ENCODE measurements at regions not wholly inside any gene's neighbourhood (a gene's known extent, or its start where the extent isn't known, plus 50 kb on each side); places are given as distances from the start of the nearest gene placed in this dataset.

GRCh38 chr3:157650699-157651098 lies 147.5 kb upstream of the VEPH1 start:
- H4K20me1 ChIP-seq (ENCODE audit: control insufficient read depth, insufficient read depth, insufficient read length), result no peaks in the 10 kb centered on the region
- H3K4ac ChIP-seq (ENCODE audit: low read depth, low read length), result no peak overlapping the region
- no peak for DNase-seq
- Mint-ChIP-seq H3K27me3 (ENCODE audit: low read depth) (no peaks in the 10 kb centered on the region; the same call in 1 of the 2 replicates), H3K9me3 (no peaks in the 10 kb centered on the region), H3K4me3 (no peak overlapping the region), H3K4me1 (no peaks in the 10 kb centered on the region), H3K36me3 (ENCODE audit: insufficient read depth in 1 of 3, low read depth in 3 of 3) (no peaks in the 10 kb centered on the region), H3K27ac (no peak overlapping the region)
- no CpG with 5 or more reads among the region's 1 CpG for WGBS (ENCODE audit: extremely low coverage, insufficient read length, low lambda C conversion rate)
- no peak overlapping the region for H2AFZ ChIP-seq (ENCODE audit: low read length)
- H3T11ph ChIP-seq (ENCODE audit: low read length), result no peak overlapping the region
- no peak overlapping the region for H3K18ac ChIP-seq (ENCODE audit: insufficient read length, low read depth, low read length)
- H3K4me1 ChIP-seq (ENCODE audit: insufficient read depth, low read length), result no peaks in the 10 kb centered on the region
- no peaks in the 10 kb centered on the region for H3K23me2 ChIP-seq (ENCODE audit: insufficient read length, low read depth, low read length, poor library complexity, severe bottlenecking)
- no peak overlapping the region for H4K91ac ChIP-seq (ENCODE audit: insufficient read length, low read depth, low read length)
- no peak overlapping the region for H3K14ac ChIP-seq (ENCODE audit: insufficient read depth, low read length)
- H3K9ac ChIP-seq (ENCODE audit: extremely low read depth, insufficient read length, low read length), result no peak overlapping the region
- no peak overlapping the region for H2BK120ac ChIP-seq (ENCODE audit: low read depth, low read length, poor library complexity, severe bottlenecking)
- no peak overlapping the region for H3K27ac ChIP-seq (ENCODE audit: insufficient read length, low read depth, low read length)
- TF ChIP-seq CTCF (conservative IDR thresholded peaks at IDR 0.05), result no peak
- H3K9me3 ChIP-seq (ENCODE audit: control insufficient read depth, low read depth, low read length), result no peaks in the 10 kb centered on the region
- H2AK5ac ChIP-seq (ENCODE audit: insufficient read length, low read length), result no peak overlapping the region
- H4K8ac ChIP-seq (replicated peaks; ENCODE audit: insufficient read length, low read depth, low read length), result no peak overlapping the region
- H2BK12ac ChIP-seq (ENCODE audit: insufficient read length, low read depth, low read length), result no peak overlapping the region
- H4K5ac ChIP-seq (ENCODE audit: insufficient read length, low read depth, low read length), result no peak overlapping the region
- no peak overlapping the region for H2BK20ac ChIP-seq (ENCODE audit: low read depth, low read length, poor library complexity, severe bottlenecking)
- no peak overlapping the region for H2BK15ac ChIP-seq (ENCODE audit: low read depth, low read length)
- H3K79me1 ChIP-seq (ENCODE audit: insufficient read depth, low read depth, low read length, poor library complexity, severe bottlenecking), result no peaks in the 10 kb centered on the region
- H3K4me2 ChIP-seq (ENCODE audit: insufficient read depth, insufficient read length, low read length), result no peak overlapping the region
- no peak overlapping the region for H3K56ac ChIP-seq (ENCODE audit: insufficient read length, low read depth, low read length)
- no peaks in the 10 kb centered on the region for H3K79me2 ChIP-seq (ENCODE audit: insufficient read depth, low read length)
- no peak overlapping the region for H2BK5ac ChIP-seq (ENCODE audit: insufficient read length, low read length)
- no peaks in the 10 kb centered on the region for H3K27me3 ChIP-seq (ENCODE audit: insufficient read depth, low read length)
- no peak overlapping the region for H3K23ac ChIP-seq (ENCODE audit: insufficient read length, low read depth, low read length)

All from H9 (cell line).